Testis (tissue), 2 donors: ENCODE measurements at regions not wholly inside any gene's neighbourhood (a gene's known extent, or its start where the extent isn't known, plus 50 kb on each side); places are given as distances from the start of the nearest gene placed in this dataset.

ENCODE experiments used
- DNase-seq: peaks from one replicate; pipeline ENCODE4 v3.0.0-alpha.2; 2019
- H3K27ac ChIP-seq, 2 donors: fragments of 200-600 bp; sonication (generic); one replicate each; pipeline ENCODE4 v1.5.1; 2019
- H3K27me3 ChIP-seq: fragments of 200-600 bp; sonication (generic); one replicate; pipeline ENCODE4 v1.5.1; 2019
- H3K36me3 ChIP-seq: fragments of 200-600 bp; sonication (generic); one replicate; pipeline ENCODE4 v1.5.1; 2017; ENCODE audit warnings: low read depth; ENCODE audit errors: missing control alignments
- H3K4me1 ChIP-seq: fragments of 200-600 bp; sonication (generic); one replicate; pipeline ENCODE4 v1.5.1; 2019
- H3K4me3 ChIP-seq, 2 donors: fragments of 200-600 bp; sonication (generic); one replicate each; pipeline ENCODE4 v1.5.1; 2017 to 2019
- H3K9me3 ChIP-seq: fragments of 200-600 bp; sonication (generic); one replicate; pipeline ENCODE4 v1.5.1; 2017
- POLR2A ChIP-seq: fragments of 450-650 bp; IDR thresholded peaks from one replicate; pipeline ENCODE4 v1.6.1; 2017; ENCODE audit warnings: antibody characterized with exemption, mild to moderate bottlenecking, moderate library complexity
- WGBS, 2 donors: methylation state at CpG; one replicate each; pipeline ENCODE4 v1.1.5; 2018; 5-methylcytosine and 5-hydroxymethylcytosine counted together
- intact Hi-C: fragments of 100-400 bp; cut with DNase I; formaldehyde crosslinking; loops from one replicate; pipeline ENCODE4 v1.15.1; 2023; ENCODE audit warnings: low total_unique reads
- TF ChIP-seq, protein P1 (sequence below), 3 experiments: fragments of 450-650 bp in 2 of 3; fragments of 200-600 bp in 1 of 3; sonication (generic) in 1 of 3; IDR thresholded peaks; one replicate each; pipeline ENCODE4 v1.5.1; 2016 to 2019; ENCODE audit warnings: antibody characterized with exemption in 3 of 3, mild to moderate bottlenecking in 2 of 3, moderate library complexity in 1 of 3

DNA sequence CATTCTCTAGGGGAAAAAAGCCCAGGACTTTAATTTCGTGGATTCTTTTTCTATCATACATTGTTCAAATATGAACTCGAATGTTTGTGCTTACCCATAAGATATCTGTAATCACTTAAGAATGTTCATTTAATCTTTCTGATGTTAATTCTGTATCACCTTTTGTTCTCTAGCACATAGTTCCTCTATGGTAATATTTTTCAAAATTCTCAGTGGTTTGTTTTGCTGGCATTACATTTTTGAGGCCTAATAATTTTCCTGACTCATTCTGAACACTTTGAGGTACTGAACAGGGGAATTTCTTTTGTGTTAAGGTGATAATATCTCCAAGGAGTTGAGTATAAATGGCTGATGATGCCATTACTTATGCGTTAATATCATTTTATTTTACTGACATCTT, 490.7 kb upstream of the PITX2 start:
- intact Hi-C loops, result no loop called here
- no peaks in the 10 kb centered on the region for H3K4me1 ChIP-seq
- no peak overlapping the region for H3K4me3 ChIP-seq
- 77 to 84% methylated on average over 3 of the region's 3 CpGs for WGBS, 2 donors
- H3K27me3 ChIP-seq, result no peaks in the 10 kb centered on the region
- no peak overlapping the region for H3K27ac ChIP-seq
- DNase-seq, result no peak
- TF ChIP-seq, protein P1, sequence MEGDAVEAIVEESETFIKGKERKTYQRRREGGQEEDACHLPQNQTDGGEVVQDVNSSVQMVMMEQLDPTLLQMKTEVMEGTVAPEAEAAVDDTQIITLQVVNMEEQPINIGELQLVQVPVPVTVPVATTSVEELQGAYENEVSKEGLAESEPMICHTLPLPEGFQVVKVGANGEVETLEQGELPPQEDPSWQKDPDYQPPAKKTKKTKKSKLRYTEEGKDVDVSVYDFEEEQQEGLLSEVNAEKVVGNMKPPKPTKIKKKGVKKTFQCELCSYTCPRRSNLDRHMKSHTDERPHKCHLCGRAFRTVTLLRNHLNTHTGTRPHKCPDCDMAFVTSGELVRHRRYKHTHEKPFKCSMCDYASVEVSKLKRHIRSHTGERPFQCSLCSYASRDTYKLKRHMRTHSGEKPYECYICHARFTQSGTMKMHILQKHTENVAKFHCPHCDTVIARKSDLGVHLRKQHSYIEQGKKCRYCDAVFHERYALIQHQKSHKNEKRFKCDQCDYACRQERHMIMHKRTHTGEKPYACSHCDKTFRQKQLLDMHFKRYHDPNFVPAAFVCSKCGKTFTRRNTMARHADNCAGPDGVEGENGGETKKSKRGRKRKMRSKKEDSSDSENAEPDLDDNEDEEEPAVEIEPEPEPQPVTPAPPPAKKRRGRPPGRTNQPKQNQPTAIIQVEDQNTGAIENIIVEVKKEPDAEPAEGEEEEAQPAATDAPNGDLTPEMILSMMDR (IDR thresholded peaks at IDR 0.05), result no peak
- TF ChIP-seq POLR2A, result no peak
- no peaks in the 10 kb centered on the region for H3K9me3 ChIP-seq
- H3K36me3 ChIP-seq, result no peaks in the 10 kb centered on the region

DNA sequence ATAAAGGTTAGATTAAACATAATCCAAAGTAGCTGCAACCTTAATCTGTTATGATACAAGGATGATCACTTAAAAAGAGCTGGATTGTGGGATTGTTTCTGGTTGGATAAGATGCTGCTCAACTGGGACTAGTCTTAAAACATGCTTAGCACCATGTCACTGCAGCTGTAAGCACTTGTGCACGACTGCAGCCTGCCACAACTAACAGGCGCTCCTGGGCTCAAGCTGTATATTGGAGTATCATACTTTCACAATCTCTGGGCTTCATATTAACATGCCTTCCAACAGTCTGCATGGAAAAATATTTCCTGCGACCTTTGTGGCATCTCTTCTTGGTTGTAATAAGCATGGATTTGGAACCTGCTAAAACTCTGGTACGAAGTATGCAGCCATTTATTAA, 493.0 kb upstream of the PITX2 start:
- H3K27ac ChIP-seq, result no peak overlapping the region
- H3K36me3 ChIP-seq, result no peaks in the 10 kb centered on the region
- intact Hi-C loops, result no loop called here
- no peaks in the 10 kb centered on the region for H3K9me3 ChIP-seq
- DNase-seq, result no peak
- H3K4me3 ChIP-seq, result no peak overlapping the region
- 77 to 82% methylated on average over 4 of the region's 4 CpGs for WGBS, 2 donors
- H3K4me1 ChIP-seq, result no peaks in the 10 kb centered on the region
- TF ChIP-seq POLR2A, result no peak
- TF ChIP-seq, protein P1 (IDR thresholded peaks at IDR 0.05), result no peak
- H3K27me3 ChIP-seq, result no peaks in the 10 kb centered on the region

DNA sequence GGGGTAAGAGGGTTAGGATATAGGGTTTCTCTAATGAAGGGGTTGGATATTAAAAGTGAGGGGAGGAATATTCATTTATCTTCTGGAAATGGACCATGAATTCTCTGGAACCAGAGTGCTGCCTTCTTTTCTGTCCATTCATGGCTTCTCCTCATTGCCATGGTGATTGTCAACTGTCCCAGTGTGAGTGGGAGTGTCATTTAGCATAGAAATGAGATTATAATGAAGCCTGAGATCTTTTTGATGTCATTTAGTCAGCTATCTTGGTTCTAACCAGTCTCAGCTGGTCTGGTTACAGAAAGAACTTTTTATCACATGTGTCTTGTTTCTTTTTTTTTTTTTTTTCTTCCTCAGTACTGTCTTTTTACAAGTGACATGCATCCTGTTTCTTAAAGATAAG, 497.3 kb upstream of the PITX2 start:
- Histone ChIP-seq H3K4me1 (no peaks in the 10 kb centered on the region), H3K9me3 (no peaks in the 10 kb centered on the region), H3K27me3 (no peaks in the 10 kb centered on the region), H3K27ac (no peak overlapping the region), H3K36me3 (no peaks in the 10 kb centered on the region), H3K4me3 (no peak overlapping the region)
- intact Hi-C loops, result no loop called here
- DNase-seq, result no peak
- TF ChIP-seq, protein P1 (IDR thresholded peaks at IDR 0.05), result no peak
- TF ChIP-seq POLR2A, result no peak

DNA sequence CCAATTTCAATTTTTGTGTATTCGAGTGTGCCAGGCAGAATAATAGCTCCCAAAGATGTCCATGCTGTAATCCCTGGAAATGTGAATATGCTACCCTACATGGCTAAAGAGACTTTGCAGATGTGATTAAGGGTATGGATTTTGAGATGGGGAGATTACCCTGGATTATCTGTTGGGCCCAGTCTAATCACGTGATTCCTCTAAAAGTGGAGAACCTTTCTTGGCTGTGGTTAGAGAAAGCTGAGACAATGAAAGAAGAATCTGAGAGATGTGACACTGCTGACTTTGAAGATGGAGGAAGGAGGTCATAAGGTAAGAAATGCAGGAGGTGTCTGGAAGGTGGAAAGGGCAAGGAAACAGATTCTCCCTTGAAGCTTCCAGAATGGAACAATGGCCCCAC, 503.5 kb upstream of the PITX2 start:
- Histone ChIP-seq H3K36me3 (no peaks in the 10 kb centered on the region), H3K4me3 (no peak overlapping the region), H3K9me3 (no peaks in the 10 kb centered on the region), H3K27ac (no peak overlapping the region), H3K27me3 (no peaks in the 10 kb centered on the region), H3K4me1 (no peaks in the 10 kb centered on the region)
- DNase-seq, result no peak
- no peak for TF ChIP-seq POLR2A
- TF ChIP-seq, protein P1 (IDR thresholded peaks at IDR 0.05), result no peak
- WGBS, 2 donors, result 85 to 93% methylated on average over 2 of the region's 2 CpGs
- intact Hi-C loops, result no loop called here

DNA sequence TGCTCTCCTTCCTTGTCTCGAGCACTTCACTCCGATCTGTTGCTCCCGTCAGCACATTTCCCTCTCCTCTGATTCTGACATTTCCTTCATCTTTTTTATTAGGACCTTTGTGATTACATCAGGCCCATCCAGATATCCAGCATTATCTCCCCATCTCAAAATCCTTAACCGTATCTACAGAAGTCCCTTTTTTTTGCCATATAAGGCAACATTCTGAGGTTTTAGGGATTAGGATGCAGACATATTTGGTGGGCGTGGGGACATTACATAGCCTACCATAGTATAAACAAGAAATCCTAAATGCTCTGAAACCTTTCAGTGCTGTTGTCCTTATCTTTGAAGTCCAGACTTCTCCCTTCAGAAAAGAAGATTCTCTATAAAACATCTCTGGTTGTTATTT, 505.0 kb upstream of the PITX2 start:
- Histone ChIP-seq H3K27ac (no peak overlapping the region), H3K4me3 (no peak overlapping the region), H3K36me3 (no peaks in the 10 kb centered on the region), H3K4me1 (no peaks in the 10 kb centered on the region), H3K27me3 (no peaks in the 10 kb centered on the region), H3K9me3 (no peaks in the 10 kb centered on the region)
- DNase-seq, result no peak
- WGBS, 2 donors, result 86 to 88% methylated on average over 5 of the region's 5 CpGs
- intact Hi-C loops, result no loop called here
- no peak for TF ChIP-seq POLR2A
- TF ChIP-seq, protein P1 (IDR thresholded peaks at IDR 0.05), result no peak
